Activated CD4-positive, alpha-beta T cell treated with anti-CD3 and anti-CD28 coated beads for 24 hours (primary cell): ENCODE measurements at regions not wholly inside any gene's neighbourhood (a gene's known extent, or its start where the extent isn't known, plus 50 kb on each side); places are given as distances from the start of the nearest gene placed in this dataset.

ENCODE experiments used
- DNase-seq, 2 donors: peaks; one replicate each; pipeline ENCODE4 v3.0.0-alpha.2; 2020; ENCODE audit warnings: low read depth in 2 of 2

GRCh38 chr2:64369706-64370105 is 84.3 kb upstream of the LGALSL start:
- no peak for DNase-seq

GRCh38 chr2:64371727-64372126 is 82.2 kb upstream of the LGALSL start:
- DNase-seq: no peak

GRCh38 chr2:64374686-64375085 is 79.3 kb upstream of the LGALSL start:
- DNase-seq: no peak

GRCh38 chr2:64376926-64377325 is 77.0 kb upstream of the LGALSL start:
- DNase-seq: no peak

- DNase-seq: no peak
These were observed 74.8 kb upstream of the LGALSL start for GRCh38 chr2:64379186-64379585.

DNA sequence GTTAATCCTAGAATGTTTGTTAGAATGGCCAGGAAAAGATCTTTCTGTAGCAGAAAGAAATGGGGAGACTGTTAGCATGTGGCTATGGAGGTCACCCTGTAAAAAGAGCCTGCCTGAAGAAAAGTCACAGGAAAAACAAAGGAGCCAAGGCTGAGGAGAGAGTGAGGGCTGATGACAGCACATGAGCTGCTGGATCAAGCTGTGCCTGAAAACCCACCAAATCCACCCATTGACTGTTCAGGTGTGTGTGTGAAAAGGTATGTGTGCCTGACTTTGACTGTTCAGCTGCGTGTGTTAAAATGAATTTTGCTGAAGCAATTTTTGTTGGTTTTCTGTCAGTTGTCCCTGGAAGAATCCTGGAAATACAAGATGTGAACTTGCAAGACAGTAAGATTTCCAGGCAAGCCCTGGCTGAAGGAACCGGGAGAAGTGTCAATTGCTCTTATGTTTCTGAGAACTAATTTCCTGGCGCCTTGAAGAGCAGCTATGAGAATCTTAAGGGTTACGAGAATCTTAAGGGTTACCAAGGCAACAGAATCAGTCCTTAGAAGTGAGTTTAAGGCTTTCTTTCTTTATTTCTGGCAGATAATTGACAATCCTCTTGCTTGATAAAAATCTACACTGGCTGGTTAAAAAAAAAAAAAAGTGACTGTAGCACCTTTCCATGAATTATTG is 73.0 kb upstream of the LGALSL start:
- no peak for DNase-seq

GRCh38 chr2:64383016-64383591 is 70.9 kb upstream of the LGALSL start:
- DNase-seq: no peak

DNA sequence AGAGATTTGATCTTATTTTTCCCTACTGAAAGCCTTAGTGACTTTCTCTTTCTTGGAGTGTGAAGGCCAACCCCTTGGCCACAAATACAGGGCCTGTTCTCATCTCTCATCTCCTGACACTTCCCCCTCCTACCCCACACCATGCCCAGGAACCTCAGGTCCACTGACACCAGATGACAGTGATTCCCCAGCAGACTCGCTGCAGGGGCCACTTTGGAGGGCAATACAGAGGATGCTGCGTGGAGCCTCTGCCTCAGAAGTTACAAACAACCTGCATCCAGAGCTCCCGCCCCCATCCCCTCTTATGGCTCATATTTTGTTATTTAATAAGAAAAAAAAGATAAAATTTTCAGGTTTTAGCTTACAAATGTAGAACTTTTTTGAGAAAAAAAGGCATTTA is 70.1 kb upstream of the LGALSL start:
- DNase-seq: no peak

DNA sequence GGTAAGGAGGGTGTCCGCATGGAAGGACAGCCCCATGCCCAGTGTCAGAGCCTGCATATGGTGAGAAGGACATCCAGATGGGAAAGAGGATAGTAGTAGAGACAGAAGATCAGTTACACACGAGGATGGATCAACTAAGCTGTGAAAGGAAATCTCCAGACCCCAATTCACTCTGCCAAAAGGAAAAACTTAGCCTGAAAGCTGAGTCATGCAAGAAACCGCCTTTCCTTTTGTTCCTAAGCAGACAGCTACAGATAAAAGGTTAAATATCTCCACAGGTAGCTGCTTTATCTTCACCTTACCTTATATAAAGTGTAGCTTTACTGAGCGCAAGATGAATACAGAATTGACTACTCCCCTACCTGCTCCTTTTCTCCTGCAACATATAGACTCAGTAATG is 67.3 kb upstream of the LGALSL start:
- DNase-seq: no peak

GRCh38 chr2:64390586-64390985 is 63.4 kb upstream of the LGALSL start:
- no peak for DNase-seq

DNA sequence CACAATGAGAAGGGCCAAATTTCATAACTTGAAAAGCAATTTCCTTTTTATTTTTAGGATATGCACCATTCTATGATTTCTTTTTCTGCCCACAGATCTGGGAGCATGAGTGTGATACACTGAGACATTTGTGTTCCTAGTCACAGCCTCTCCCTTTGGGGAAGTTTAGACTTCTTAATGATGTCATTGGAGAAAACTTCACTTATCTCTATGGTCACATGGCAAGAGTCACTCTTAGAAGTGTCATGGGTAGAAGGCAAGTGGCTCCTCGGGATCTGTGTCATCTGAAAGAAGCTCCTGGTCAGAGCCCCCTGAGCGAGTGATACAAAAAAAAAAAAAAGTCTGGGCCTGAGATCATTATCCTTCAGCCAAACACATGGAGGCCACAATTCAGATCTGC is 62.5 kb upstream of the LGALSL start:
- DNase-seq: no peak

DNA sequence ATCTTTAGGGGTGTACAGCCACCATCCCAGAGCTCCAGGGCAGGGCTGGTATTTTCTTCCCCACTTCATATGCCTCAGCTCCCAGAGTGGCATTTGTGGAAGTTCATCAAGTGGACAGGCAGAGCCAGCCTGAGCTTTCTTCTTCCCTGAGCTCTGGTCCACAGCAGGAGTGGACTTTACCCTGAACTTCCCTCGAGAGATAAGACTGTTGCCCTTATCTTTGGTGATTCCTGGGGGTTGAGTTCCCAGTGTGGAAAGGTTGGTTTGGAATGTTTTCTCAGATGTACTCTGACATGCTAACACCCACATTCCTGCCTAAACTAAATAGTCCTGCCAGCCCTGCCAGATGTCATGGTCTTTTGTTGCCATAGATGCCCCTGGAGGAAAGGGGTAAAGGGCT is 62.0 kb upstream of the LGALSL start:
- no peak for DNase-seq

- no peak for DNase-seq
These were observed 61.4 kb upstream of the LGALSL start for GRCh38 chr2:64392529-64392928.

GRCh38 chr2:64393383-64394010 is 60.5 kb upstream of the LGALSL start:
- DNase-seq: no peak

DNA sequence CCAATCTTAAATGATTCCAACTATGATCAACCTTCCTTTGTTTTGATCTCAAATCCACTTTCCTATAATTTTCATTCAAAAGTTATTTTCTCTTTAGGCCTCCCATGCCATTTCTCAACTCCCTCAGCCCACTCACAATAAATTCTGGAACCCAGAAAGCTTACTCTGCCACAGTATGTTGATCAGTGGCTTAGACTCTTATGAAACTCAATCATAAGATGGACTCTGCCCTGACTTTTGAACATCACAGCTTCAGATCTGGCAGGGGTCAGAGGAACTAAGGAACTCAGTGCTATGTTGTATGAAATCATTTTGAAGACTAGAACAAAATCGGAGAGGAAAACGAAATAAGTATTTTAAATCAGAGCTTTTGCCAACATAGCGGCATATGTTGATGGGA is 59.8 kb upstream of the LGALSL start:
- DNase-seq: no peak

- DNase-seq: no peak
These were observed 58.0 kb upstream of the LGALSL start for GRCh38 chr2:64396001-64396400.

- DNase-seq: no peak
These were observed 57.4 kb upstream of the LGALSL start for GRCh38 chr2:64396551-64396950.

DNA sequence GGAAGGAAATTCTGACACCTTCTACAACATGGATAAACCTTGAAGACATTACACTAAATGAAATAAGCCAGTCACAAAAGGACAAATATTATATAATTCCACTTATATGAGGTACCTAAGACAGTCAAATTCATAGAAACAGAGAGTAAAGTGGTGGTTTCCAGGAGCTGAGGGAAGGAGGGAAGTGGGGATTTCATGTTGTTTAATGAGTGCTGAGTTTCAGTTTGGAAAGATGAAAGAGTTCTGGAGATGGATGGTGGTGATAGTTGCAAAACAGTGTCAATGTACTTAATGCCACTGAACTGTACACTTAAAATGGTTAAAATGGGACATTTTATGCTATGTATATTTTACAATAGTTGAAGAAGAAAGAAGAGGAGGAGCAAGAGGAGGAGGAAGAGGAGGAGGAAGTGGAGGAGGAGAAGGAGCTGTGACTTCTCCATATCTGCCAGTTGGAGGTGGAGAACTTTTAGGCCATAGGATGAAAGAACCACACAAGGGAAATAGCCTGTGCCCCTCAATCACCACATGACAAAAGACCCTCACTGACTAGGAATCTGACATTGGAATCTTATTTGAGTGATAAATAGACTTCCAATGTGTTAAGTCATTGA is 55.3 kb upstream of the LGALSL start:
- DNase-seq: no peak

DNA sequence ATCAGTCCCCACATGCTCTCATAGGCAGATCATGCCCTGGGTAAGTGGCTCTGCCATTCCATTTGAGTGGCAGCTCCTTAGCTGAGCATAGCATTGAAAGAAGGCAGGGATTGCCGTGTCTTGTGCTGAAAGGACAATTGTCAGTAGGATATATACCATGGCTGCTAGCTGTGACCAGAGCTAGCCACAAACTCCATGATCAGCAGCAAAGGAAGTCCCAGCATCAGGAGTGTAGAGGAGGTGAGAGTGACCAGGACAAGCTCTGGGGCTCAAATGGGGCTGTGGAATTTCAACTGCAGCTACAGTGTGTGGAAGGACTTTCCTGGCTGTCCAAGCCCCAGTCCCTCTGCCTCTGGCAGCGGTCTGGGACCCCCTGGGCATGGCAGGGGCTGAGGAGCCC is 54.4 kb upstream of the LGALSL start:
- no peak for DNase-seq

DNA sequence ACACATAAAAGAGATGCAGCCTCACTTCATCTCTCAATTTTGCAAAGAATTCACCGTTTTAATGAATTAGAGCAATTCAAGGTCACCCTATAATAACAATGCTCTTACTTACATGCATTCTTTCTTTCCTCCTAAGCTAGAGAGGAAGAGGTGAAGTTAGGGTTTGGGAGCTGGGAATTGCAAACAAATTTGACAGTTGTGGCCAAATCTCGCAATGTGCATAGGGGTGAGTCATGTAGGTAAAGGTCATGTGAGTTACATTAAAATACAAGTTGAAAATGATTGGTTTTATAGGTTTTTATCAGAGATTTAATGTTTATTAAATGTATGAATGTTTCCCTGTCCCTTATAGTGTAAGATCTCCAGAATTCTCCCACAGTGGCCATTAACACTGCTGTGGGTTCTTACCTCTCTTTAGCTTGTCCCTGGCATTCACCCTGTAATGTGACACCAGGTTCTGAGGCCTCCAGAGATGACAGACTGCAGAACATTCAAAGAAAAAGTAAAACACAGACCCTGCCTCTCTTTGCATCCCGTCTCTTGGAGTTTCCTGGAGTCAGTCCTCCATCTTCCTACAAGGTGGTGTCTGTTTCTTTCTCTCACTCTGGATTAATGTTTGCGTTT is 53.7 kb upstream of the LGALSL start:
- DNase-seq: no peak

- no peak for DNase-seq
These were observed 53.0 kb upstream of the LGALSL start for GRCh38 chr2:64400733-64401528.

DNA sequence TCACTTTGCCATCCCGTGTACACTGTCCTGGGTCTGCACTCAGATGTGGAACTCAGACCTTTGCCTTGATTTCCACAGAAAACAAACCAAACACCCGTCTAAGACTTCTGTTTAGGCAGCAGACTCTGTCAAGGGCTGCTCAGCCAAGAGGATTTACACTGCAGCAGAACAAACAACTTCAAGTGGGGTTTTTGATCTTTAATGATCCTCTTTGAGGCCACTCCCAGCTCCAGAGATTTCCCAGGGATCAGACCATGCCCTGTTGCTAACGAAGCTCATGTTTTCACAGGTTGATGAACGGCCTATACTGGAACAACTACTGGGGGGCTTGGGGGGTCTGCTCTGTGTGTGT is 52.5 kb upstream of the LGALSL start:
- no peak for DNase-seq
